Ovary (tissue), 7 donors: ENCODE measurements at regions not wholly inside any gene's neighbourhood (a gene's known extent, or its start where the extent isn't known, plus 50 kb on each side); places are given as distances from the start of the nearest gene placed in this dataset.

Experiments used
- DNase-seq, 5 donors: peaks; one replicate each; pipeline ENCODE4 v3.0.0-alpha.2; 2019 to 2020
- H3K27ac ChIP-seq, 2 donors: fragments of 200-600 bp; one replicate each; pipeline versions ENCODE4 v1.5.1 to v1.8.0; 2019 to 2022
- H3K27me3 ChIP-seq: fragments of 200-600 bp; one replicate; pipeline ENCODE4 v1.8.0; 2022
- H3K36me3 ChIP-seq: fragments of 200-600 bp; sonication (generic); one replicate; pipeline ENCODE4 v1.5.1; 2019
- H3K4me1 ChIP-seq: one replicate; pipeline ENCODE4 v1.8.1; 2013; ENCODE audit warnings: mild to moderate bottlenecking, moderate library complexity; ENCODE audit not compliant: insufficient read depth
- H3K4me3 ChIP-seq: fragments of 200-600 bp; sonication (generic); one replicate; pipeline ENCODE4 v1.5.1; 2017
- H3K9me3 ChIP-seq, 2 donors: fragments of 200-600 bp in 1 of 2; sonication (generic) in 1 of 2; one replicate each; pipeline versions ENCODE4 v1.5.1 to v1.8.1; 2013 to 2019; ENCODE audit warnings: mild to moderate bottlenecking in 1 of 2, moderate library complexity in 1 of 2
- EP300 ChIP-seq: sonication (generic); formaldehyde crosslinking; IDR thresholded peaks from one replicate; pipeline ENCODE4 v1.6.1; 2017; ENCODE audit warnings: antibody characterized with exemption
- POLR2A ChIP-seq: fragments of 450-650 bp; IDR thresholded peaks from one replicate; pipeline ENCODE4 v1.6.1; 2017; ENCODE audit warnings: antibody characterized with exemption, mild to moderate bottlenecking, moderate library complexity
- WGBS, 3 donors: extraction: QIAGEN DNeasy Blood & Tissue Kit in 1 of 3; methylation state at CpG; one replicate each; pipeline versions ENCODE4 v1.1.5 to v1.1.7; 2013 to 2017; 5-methylcytosine and 5-hydroxymethylcytosine counted together
- intact Hi-C, 4 donors: fragments of 100-400 bp; cut with DNase I; formaldehyde crosslinking; loops; one replicate each; pipeline versions ENCODE4 v1.11.0 to v1.15.1; 2022 to 2023
- TF ChIP-seq, protein P1 (sequence below), 3 donors: fragments of 450-650 bp in 2 of 3; fragments of 200-600 bp in 1 of 3; IDR thresholded peaks; one replicate each; pipeline versions ENCODE4 v1.5.1 to v1.8.0; 2016 to 2022; ENCODE audit warnings: antibody characterized with exemption in 3 of 3, mild to moderate bottlenecking in 1 of 3
- donor health status: DM: no; HTN: no; CAD: no; lungs with moderate emphysema.
- donor health status: DM: no; HTN: no; CAD: no.
- donor health status: Bipolar disorder and iron deficiency.
- donor health status: DM: no; HTN: no; CAD: no.
- donor health status: DM: yes; HTN: yes; CAD: no.

DNA sequence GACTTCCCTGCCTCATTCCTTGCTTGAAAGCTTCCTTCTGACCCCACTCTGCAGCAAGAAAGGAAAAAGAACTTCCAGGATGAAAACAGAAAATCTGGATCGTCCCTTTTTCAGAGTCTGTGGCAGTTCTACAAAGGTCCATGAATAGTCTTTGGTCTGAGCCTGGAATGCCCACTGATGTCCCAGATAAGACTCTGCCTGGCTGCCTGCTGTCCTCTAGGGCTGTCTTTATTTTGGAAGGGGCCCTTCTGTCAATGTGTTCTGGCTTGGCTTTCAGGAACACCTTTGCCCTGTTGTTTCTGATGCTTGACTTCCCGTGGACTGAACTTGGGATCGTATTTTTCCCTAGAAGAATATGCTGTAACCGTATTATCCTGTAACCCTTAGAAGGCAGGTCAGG is 114.7 kb upstream of the LNX1 start:
- 33 to 39% (median 39%) methylated on average over 4 of the region's 4 CpGs for WGBS, 3 donors
- intact Hi-C loops: loop anchor here in 2 of 4 donors (5.0 to 10.0 kb wide), 5 partner anchors 201 to 691 kb away; partner anchors contain the start of gene PDGFRA (in 1 of the 2)
- Histone ChIP-seq H3K4me1 (peaks cover 8% of the 10 kb centered on the region), H3K9me3 (no peaks in the 10 kb centered on the region), H3K27ac (no peak overlapping the region), H3K4me3 (no peak overlapping the region), H3K36me3 (no peaks in the 10 kb centered on the region), H3K27me3 (no peaks in the 10 kb centered on the region)
- TF ChIP-seq EP300 (no peak), POLR2A (no peak)
- TF ChIP-seq, protein P1, sequence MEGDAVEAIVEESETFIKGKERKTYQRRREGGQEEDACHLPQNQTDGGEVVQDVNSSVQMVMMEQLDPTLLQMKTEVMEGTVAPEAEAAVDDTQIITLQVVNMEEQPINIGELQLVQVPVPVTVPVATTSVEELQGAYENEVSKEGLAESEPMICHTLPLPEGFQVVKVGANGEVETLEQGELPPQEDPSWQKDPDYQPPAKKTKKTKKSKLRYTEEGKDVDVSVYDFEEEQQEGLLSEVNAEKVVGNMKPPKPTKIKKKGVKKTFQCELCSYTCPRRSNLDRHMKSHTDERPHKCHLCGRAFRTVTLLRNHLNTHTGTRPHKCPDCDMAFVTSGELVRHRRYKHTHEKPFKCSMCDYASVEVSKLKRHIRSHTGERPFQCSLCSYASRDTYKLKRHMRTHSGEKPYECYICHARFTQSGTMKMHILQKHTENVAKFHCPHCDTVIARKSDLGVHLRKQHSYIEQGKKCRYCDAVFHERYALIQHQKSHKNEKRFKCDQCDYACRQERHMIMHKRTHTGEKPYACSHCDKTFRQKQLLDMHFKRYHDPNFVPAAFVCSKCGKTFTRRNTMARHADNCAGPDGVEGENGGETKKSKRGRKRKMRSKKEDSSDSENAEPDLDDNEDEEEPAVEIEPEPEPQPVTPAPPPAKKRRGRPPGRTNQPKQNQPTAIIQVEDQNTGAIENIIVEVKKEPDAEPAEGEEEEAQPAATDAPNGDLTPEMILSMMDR (IDR thresholded peaks at IDR 0.05): no peak
- DNase-seq: no peak

DNA sequence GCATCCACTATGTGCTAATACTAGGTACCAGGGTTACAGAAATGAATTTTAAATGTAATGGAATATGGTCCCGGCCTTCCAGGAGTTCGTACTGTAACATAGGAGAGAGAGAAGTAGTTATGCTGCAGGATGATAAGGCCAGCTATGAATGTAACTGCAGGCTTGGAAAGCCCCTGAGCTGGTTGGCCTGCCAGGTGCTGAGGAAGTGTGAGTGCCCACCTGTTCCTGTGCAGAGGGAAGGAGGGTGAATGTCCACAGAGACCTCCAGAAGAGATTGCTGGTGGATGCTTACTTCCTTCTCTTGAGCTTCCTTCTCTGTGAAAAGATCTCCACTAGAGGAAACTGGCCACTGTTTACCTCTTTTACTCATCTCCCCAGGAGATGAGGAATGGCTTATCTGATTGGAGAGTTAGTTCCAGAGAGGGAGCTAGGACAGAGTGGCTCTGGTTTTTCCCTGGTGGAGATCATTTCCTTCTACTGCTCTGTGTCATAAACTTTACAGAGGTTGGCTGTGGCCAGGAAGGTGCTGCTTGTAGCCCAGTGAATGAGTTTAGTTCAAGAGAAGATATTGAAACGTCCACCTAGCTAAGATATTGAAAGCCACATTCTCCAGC is 114.0 kb upstream of the LNX1 start:
- intact Hi-C loops: loop anchor here in 2 of 4 donors (5.0 to 10.0 kb wide), 5 partner anchors 202 to 690 kb away; partner anchors contain the start of gene PDGFRA (in 1 of the 2)
- WGBS, 3 donors: 89 to 95% (median 92%) methylated on average over 3 of the region's 3 CpGs

DNA sequence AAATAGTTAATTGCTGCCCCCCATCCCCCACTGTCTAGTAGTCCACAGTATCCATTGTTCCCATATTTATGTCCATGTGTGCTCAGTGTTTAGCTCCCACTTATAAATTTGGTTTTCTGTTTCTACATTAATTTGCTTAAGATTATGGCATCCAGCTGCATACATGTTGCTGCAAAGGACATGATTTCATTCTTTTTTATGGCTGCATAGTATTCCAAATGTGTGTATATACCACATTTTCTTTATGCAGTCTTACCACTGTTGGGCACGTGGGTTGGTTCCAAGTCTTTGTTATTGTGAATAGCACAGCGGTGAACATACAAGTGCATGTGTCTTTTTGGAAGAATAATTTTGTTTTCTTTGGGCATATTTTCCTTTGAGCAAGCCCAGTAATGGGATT is 113.0 kb upstream of the LNX1 start:
- intact Hi-C loops: loop anchor here in 2 of 4 donors (10.0 kb wide), 3 partner anchors 210 to 690 kb away; partner anchors contain the start of gene PDGFRA (in 1 of the 2)
- Histone ChIP-seq H3K27me3 (no peaks in the 10 kb centered on the region), H3K27ac (no peak overlapping the region), H3K4me3 (no peak overlapping the region), H3K4me1 (peaks cover 8% of the 10 kb centered on the region), H3K9me3 (no peaks in the 10 kb centered on the region), H3K36me3 (no peaks in the 10 kb centered on the region)
- TF ChIP-seq POLR2A: no peak
- TF ChIP-seq EP300: no peak
- TF ChIP-seq, protein P1 (IDR thresholded peaks at IDR 0.05): no peak
- WGBS, 3 donors: 61 to 96% (median 91%) methylated on average over 2 of the region's 2 CpGs
- DNase-seq: no peak

More for the DNA sequence above, 114.0 kb upstream of the LNX1 start:
- Histone ChIP-seq H3K4me3 (no peak overlapping the region), H3K36me3 (no peaks in the 10 kb centered on the region), H3K9me3 (no peaks in the 10 kb centered on the region), H3K27me3 (no peaks in the 10 kb centered on the region), H3K27ac (no peak overlapping the region), H3K4me1 (peaks cover 8% of the 10 kb centered on the region)
- DNase-seq: no peak
- TF ChIP-seq, protein P1 (IDR thresholded peaks at IDR 0.05): no peak
- TF ChIP-seq EP300 (no peak), POLR2A (no peak)

DNA sequence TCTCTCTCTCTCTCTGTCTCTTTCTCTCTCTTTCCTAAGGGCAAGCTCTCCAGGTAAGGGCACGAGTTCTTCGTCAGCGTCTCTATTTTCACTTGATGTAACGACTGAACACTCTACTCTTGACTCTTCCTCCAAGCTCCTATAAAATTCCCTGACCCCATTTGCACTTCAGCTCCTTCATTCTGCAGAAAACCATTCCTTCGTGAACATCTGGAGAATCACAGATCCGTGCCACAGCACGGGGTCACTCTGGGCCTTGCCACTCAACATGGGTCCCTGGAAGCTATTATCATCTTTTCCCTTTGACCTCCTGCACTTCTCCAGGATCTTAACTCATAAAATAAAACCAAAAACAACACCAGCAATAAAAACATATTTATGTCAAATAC is 112.0 kb upstream of the LNX1 start:
- no peak for DNase-seq
- Histone ChIP-seq H3K36me3 (no peaks in the 10 kb centered on the region), H3K4me3 (no peak overlapping the region), H3K27ac (peak overlapping the region in 1 of 2 donors; percentile 52), H3K4me1 (peaks cover 8% of the 10 kb centered on the region), H3K9me3 (no peaks in the 10 kb centered on the region), H3K27me3 (no peaks in the 10 kb centered on the region)
- intact Hi-C loops: loop anchor here in 2 of 4 donors (2.0 to 10.0 kb wide), 4 partner anchors 208 to 688 kb away; partner anchors contain the start of gene PDGFRA (in 1 of the 2)
- TF ChIP-seq POLR2A: no peak
- TF ChIP-seq, protein P1 (IDR thresholded peaks at IDR 0.05): no peak
- TF ChIP-seq EP300: no peak
- 37 to 41% (median 39%) methylated on average over 7 of the region's 7 CpGs for WGBS, 3 donors
